IMR-90 (cell line): ENCODE measurements at regions not wholly inside any gene's neighbourhood (a gene's known extent, or its start where the extent isn't known, plus 50 kb on each side); places are given as distances from the start of the nearest gene placed in this dataset.

Source experiments
- BHLHE40 ChIP-seq: fragments of 150-350 bp; IDR thresholded peaks from 2 replicates; pipeline ENCODE4 v1.6.1; 2016; ENCODE audit warnings: mild to moderate bottlenecking, low read depth, low read length
- CHD1 ChIP-seq: IDR thresholded peaks from 2 replicates; pipeline ENCODE4 v1.6.1; 2012; ENCODE audit warnings: low read depth, low read length, improper control_type of control experiment
- CTCF ChIP-seq: conservative IDR thresholded peaks from 2 replicates; pipeline ENCODE4 v1.5.1; 2012; ENCODE audit warnings: mild to moderate bottlenecking, low read depth, low read length, improper control_type of control experiment
- FOS ChIP-seq: fragments of 150-350 bp; IDR thresholded peaks from 2 replicates; pipeline ENCODE4 v1.6.1; 2016; ENCODE audit warnings: low read depth, low read length
- MAZ ChIP-seq: IDR thresholded peaks from 2 replicates; pipeline ENCODE4 v1.6.1; 2012; ENCODE audit warnings: low read depth, mild to moderate bottlenecking, low read length, improper control_type of control experiment, moderate library complexity, borderline replicate concordance
- MXI1 ChIP-seq: IDR thresholded peaks from 2 replicates; pipeline ENCODE4 v1.6.1; 2012; ENCODE audit warnings: low read depth, mild to moderate bottlenecking, low read length, moderate library complexity, borderline replicate concordance
- POLR2A ChIP-seq: IDR thresholded peaks from 2 replicates; pipeline ENCODE4 v1.6.1; 2012; ENCODE audit warnings: mild to moderate bottlenecking, low read depth, low read length
- RAD21 ChIP-seq: IDR thresholded peaks from 2 replicates; pipeline ENCODE4 v1.6.1; 2012; ENCODE audit warnings: low read length, improper control_type of control experiment
- RCOR1 ChIP-seq: IDR thresholded peaks from 2 replicates; pipeline ENCODE4 v1.6.1; 2012; ENCODE audit warnings: mild to moderate bottlenecking, low read length, improper control_type of control experiment; ENCODE audit not compliant: insufficient replicate concordance

DNA sequence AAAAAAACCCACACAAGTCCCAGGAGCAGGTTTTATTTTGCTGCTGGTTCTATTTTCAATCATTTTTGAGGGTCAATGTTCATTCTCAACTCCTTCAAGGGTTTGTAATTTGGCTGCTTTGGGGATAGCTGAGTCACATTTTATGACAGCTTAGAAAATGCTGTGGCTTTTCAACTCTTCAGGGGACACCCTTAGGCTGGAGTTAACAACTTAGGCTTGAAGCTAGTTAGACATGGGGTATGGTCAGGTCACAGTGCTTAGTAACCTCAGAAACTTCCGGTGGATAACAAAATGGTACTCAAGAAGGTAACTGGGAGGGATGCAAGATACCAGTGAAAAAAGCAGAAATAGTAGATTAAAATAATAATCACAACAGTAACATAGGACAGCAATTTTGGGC, 308.8 kb downstream of the HHIPL2 start:
- TF ChIP-seq FOS (no peak), BHLHE40 (no peak), POLR2A (no peak), RCOR1 (no peak), CTCF (no peak), MAZ (no peak), MXI1 (no peak), CHD1 (no peak), RAD21 (no peak)
